NCI-H345 (cell line): ENCODE measurements at regions not wholly inside any gene's neighbourhood (a gene's known extent, or its start where the extent isn't known, plus 50 kb on each side); places are given as distances from the start of the nearest gene placed in this dataset.
"Not testable (repeated sequence)": the region's sequence is repeated elsewhere in the genome, so short reads cannot be mapped to it uniquely, and the experiment has no call there.

Source experiments
- DNase-seq: peaks from one replicate; lab custom pipeline; 2025; lab: John Stamatoyannopoulos, UW

DNA sequence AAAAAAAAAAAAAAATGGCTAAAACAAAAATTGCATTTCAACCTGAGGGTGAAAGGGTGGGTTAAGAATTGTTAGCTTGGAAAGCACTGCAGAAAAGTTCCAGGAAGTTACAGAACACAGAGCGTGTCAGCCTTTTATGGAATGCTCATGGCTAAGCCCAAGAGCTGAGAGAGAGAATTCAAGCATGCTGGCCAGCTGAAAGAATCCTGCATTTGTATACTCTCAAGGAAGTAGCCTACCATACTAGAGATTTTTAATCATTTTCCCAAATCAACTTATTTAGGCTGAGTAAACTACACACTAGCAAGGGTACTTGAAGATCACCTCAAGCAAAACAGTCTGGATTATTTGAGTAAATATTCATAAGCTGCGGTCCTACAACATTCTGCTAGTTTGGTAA is 153.9 kb downstream of the KCNJ2 start:
- no peak for DNase-seq

DNA sequence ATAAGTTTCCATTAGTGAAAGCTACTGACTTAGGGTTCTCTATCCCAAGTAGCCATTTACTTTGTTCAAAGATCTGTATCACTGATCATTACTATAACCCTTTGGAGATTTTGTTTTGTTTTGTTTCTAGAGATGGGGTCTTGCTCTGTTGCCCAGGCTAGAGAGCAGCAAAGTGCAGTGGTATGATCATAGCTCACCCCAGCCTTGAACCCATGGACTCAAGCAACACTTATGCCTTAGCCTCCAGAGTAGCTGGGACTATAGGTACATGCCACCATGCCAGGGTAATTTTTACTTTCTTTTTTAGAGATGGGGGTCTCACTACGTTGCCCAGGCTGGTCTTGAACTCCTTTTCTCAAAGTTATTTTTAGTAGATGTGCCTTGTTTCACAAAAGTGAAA is 154.7 kb downstream of the KCNJ2 start:
- no peak for DNase-seq

DNA sequence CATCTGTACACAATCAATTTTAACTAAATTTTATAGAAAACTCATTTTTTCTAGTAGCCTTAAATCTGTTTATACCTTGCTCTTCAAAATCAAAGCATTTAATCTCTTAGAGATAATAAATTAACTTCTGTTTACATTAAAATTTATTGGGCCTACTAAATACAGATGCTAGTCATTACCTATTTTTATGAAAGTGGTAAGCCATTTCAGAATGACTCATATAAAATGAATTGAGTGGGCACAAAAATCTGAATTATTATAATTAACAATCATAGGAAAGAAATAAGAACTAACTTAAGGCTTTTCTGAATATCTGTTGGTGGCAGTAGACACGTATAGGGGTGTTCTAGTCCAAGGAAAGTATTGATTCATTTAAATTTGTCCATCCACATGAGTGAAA is 157.9 kb downstream of the KCNJ2 start:
- DNase-seq = no peak

GRCh38 chr17:70327723-70328122 is 158.4 kb downstream of the KCNJ2 start:
- no peak for DNase-seq

GRCh38 chr17:70329721-70330120 is 160.4 kb downstream of the KCNJ2 start:
- no peak for DNase-seq

DNA sequence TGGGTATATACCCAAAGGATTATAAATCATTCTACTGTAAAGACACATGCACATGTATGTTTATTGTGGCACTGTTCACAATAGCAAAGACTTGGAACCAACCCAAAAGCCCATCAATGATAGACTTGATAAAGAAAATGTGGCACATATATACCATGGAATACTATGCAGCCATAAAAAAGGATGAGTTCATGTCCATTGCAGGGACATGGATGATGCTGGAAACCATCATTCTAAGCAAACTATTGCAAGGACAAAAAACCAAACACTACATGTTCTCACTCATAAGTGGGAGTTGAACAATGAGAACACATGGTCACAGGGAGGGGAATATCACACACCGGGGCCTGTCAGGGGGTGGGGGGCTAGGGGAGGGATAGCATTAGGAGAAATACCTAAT is 161.7 kb downstream of the KCNJ2 start:
- DNase-seq = not testable (repeated sequence)

DNA sequence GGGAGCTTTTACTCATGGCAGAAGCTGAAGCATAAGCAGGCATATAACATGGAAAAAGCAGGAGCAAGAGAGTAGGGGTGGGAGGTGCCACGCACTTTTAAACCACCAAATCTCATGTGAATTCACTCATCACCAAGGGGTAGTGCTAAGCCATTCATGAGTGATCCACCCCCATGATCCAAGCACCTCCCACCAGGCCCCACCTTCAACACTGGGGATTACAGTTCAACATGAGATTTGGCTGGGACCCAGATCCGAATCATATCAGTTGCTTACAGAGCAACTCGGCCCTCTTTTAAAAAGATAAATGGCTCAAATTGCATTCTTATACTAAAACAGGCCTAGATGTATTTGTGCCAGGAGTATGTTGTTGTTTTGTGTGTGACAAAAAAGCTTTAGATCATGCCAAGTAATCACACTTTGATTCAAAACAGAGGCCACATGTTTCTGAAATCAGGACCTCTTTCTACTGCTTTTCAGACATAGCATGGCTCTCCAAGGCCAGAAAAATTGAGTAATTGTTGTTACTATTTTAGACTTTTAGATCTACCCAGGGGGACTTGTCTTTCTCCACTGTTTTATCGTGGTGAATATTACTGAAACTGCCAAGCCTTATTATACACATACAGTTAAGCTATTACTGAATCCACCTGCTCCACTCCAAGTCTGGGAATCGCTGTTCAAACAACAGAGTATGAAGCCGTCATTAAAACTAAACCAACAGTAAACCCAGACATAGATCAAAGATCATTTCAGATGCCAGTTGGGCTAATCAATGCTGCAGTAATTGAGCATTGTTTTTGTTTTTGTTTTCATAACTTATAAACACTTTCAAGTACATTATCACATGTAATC is 163.3 kb downstream of the KCNJ2 start:
- peak; percentile 17 for DNase-seq

DNA sequence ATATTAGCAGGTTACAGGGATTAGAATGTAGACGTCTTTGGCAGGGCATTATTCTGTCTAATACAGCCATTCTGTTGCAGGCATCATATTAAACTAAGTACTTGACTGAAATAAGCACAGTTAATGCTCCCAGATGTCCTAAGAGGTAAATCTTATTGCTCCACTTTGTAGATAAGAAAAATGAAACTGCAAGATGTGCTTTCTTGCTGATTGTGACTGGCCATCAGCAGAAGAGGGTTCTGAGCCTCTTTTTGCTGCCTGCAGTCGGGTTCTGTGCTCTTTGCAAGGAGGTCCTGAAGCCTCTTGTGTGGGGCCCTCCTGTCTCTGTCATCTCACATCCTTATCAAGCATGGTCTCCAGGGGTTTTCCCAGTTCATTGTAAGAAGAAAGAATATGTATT is 167.1 kb downstream of the KCNJ2 start:
- no peak for DNase-seq

DNA sequence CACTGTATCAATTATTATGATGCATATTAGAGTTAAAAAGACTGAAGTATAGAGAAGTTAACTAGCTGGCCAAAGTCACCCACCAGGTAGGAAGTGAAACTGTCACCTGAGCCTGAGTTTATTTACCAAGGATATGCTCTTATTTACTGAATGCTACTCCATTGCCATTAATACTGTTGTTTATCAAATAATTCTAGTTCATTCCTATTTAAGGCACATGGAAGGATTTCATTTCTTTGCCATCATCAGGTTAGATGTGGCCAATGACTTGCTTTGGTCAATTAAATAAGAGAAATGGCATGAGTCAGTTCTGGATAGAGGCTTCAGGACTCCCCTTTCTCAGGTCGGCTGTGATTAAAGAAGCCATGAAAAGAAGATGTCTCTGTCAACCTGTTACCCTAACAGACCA is 169.6 kb downstream of the KCNJ2 start:
- DNase-seq = no peak

- DNase-seq = no peak
Observed at GRCh38 chr17:70343114-70343513, 173.8 kb downstream of the KCNJ2 start.

- no peak for DNase-seq
Observed at GRCh38 chr17:70344386-70345060, 175.2 kb downstream of the KCNJ2 start.

DNA sequence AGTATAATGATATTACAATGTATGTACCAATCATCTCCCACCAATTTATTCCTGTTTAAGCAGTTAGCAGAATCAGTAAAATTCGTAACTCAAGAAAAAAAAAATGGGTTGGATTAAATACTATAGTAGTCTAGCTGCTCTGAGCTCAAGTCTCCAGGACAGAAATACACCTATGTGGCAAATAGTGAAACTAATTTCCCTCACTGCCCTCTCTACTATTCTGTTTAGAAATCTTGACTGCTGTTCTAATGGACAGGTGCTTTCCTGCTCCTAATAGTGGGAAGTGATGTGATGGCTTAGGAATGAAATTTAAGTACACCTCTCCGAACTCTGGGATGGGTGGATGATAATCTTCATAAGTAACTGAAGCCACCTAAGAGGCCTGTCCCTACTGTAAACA is 175.7 kb downstream of the KCNJ2 start:
- no peak for DNase-seq

- no peak for DNase-seq
Observed at GRCh38 chr17:70352834-70353233, 183.5 kb downstream of the KCNJ2 start.

GRCh38 chr17:70353408-70354092 is 184.2 kb downstream of the KCNJ2 start:
- no peak for DNase-seq

GRCh38 chr17:70355185-70355584 is 185.9 kb downstream of the KCNJ2 start:
- no peak for DNase-seq

GRCh38 chr17:70357190-70357589 is 187.9 kb downstream of the KCNJ2 start:
- DNase-seq = no peak

DNA sequence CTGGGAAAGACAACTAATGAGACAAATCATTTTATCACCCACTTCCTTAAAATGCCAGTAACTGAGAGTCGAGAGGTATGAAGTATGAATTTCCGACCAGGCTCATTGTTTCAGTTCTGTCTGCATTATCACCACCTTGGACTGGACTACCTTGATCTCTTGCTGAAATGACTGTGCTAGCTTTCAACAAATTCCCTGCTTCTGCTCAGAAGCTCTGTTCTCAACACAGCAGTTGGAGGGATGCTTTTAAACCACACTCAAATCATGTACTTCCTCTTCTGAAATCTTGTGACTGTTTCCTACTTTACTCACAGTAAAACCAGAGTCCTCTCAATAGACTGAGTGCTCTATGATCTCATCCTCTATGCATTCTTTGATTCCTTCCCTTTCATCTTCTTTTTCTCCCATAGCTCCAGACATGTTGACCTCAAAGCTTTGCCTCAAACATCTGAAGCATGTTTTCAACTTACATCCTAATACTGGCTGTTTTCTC is 195.8 kb downstream of the KCNJ2 start:
- no peak for DNase-seq

GRCh38 chr17:70366386-70366785 is 197.1 kb downstream of the KCNJ2 start:
- DNase-seq = no peak

DNA sequence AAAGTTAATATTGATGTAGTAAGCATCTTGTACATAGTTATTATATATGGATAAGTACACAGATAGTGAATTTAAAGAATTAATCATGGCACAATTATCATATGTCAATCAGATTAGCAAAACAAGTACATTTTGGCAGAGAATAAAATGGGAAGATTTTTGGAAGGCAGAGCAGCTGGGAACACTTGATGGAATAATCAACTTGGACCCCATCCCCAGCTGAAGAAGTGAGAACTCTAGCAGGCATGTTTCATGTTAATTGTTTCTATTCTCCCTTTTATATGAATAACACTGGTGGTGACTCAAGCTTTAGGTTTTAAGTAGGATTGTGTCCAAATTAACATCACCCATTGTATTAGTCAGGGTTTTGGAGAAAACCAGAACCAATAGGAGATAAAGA is 198.7 kb downstream of the KCNJ2 start:
- DNase-seq = no peak

- no peak for DNase-seq
Observed at GRCh38 chr17:70369391-70369790, 200.1 kb downstream of the KCNJ2 start.

DNA sequence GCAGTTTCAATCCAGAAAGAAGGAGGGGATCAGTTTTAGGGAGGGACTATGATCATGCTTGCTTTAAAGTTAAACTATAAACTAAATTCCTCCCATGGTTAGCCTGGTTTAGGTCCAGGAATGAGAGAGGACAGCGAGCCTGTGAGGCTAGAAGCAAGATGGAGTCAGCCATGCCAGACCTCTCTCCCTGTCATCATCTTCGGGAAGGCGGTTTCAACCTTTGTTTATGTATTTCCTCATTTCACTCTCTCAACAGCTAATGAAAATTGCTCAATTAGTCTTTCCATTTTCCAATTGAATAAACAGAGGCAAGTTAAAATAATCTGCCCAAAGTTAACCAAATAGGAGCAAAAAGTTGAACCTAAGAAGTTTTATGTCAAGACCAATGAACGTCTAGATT is 201.5 kb downstream of the KCNJ2 start:
- no peak for DNase-seq

DNA sequence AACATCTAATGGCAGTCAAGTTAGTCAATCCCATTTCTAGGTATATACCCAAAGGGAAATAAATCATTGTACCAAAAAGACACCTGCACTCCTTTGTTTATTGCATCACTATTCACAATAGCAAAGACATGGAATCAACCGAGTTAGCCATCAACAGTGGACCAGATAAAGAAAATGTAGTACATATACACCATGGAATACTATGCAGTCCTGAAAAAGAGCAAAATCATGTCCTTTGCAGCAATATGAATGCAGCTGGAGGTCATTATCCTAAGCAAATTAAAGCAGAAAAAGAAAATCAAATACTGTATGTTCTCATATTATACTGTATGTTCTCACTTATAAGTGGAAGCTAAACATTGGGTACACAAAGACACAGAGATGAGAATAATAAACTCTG is 204.0 kb downstream of the KCNJ2 start:
- DNase-seq = no peak

GRCh38 chr17:70374496-70374895 is 205.2 kb downstream of the KCNJ2 start:
- no peak for DNase-seq
